ENCODE measurements at regions not wholly inside any gene's neighbourhood (a gene's known extent, or its start where the extent isn't known, plus 50 kb on each side); places are given as distances from the start of the nearest gene placed in this dataset.
"Not testable (repeated sequence)": the region's sequence is repeated elsewhere in the genome, so short reads cannot be mapped to it uniquely, and the experiment has no call there.

- DNase-seq (ENCODE audit: low read depth), result not testable (repeated sequence)
Observed at GRCh38 chr6:86065002-86065401, 422.3 kb upstream of the SYNCRIP start.

GRCh38 chr6:86057293-86057980 is 414.8 kb upstream of the SYNCRIP start:
- not testable (repeated sequence) for DNase-seq (ENCODE audit: low read depth)

GRCh38 chr6:86045038-86045437 is 402.4 kb upstream of the SYNCRIP start:
- DNase-seq (ENCODE audit: low read depth), result no peak

GRCh38 chr6:86042214-86042613 is 399.5 kb upstream of the SYNCRIP start:
- DNase-seq (ENCODE audit: low read depth), result no peak

GRCh38 chr6:86031713-86032112 is 389.0 kb upstream of the SYNCRIP start:
- no peak for DNase-seq (ENCODE audit: low read depth)

- DNase-seq (ENCODE audit: low read depth), result no peak
Observed at GRCh38 chr6:86030875-86031274, 388.2 kb upstream of the SYNCRIP start.

GRCh38 chr6:86028776-86029175 is 386.1 kb upstream of the SYNCRIP start:
- DNase-seq (ENCODE audit: low read depth), result no peak

GRCh38 chr6:86026890-86027289 is 384.2 kb upstream of the SYNCRIP start:
- not testable (repeated sequence) for DNase-seq (ENCODE audit: low read depth)

GRCh38 chr6:86017236-86017635 is 374.6 kb upstream of the SYNCRIP start:
- no peak for DNase-seq (ENCODE audit: low read depth)

GRCh38 chr6:86016567-86016966 is 373.9 kb upstream of the SYNCRIP start:
- no peak for DNase-seq (ENCODE audit: low read depth)

GRCh38 chr6:86016077-86016476 is 373.4 kb upstream of the SYNCRIP start:
- no peak for DNase-seq (ENCODE audit: low read depth)

- DNase-seq (ENCODE audit: low read depth), result not testable (repeated sequence)
Observed at GRCh38 chr6:86012991-86013390, 370.3 kb upstream of the SYNCRIP start.

- no peak for DNase-seq (ENCODE audit: low read depth)
Observed at GRCh38 chr6:86010915-86011786, 368.5 kb upstream of the SYNCRIP start.

- no peak for DNase-seq (ENCODE audit: low read depth)
Observed at GRCh38 chr6:85997206-85997605, 354.5 kb upstream of the SYNCRIP start.

GRCh38 chr6:85996034-85996375 is 353.3 kb upstream of the SYNCRIP start:
- no peak for DNase-seq (ENCODE audit: low read depth)

- DNase-seq (ENCODE audit: low read depth), result no peak
Observed at GRCh38 chr6:85995339-85996033, 352.8 kb upstream of the SYNCRIP start.

GRCh38 chr6:85986681-85987080 is 344.0 kb upstream of the SYNCRIP start:
- DNase-seq (ENCODE audit: low read depth), result no peak

- DNase-seq (ENCODE audit: low read depth), result no peak
Observed at GRCh38 chr6:85983032-85983659, 340.5 kb upstream of the SYNCRIP start.

- DNase-seq (ENCODE audit: low read depth), result no peak
Observed at GRCh38 chr6:85977661-85978060, 335.0 kb upstream of the SYNCRIP start.

- no peak for DNase-seq (ENCODE audit: low read depth)
Observed at GRCh38 chr6:85975957-85976356, 333.3 kb upstream of the SYNCRIP start.

- no peak for DNase-seq (ENCODE audit: low read depth)
Observed at GRCh38 chr6:85971238-85971637, 328.6 kb upstream of the SYNCRIP start.

GRCh38 chr6:85966828-85967227 is 324.1 kb upstream of the SYNCRIP start:
- DNase-seq (ENCODE audit: low read depth), result no peak

All from GM04503 (cell line).